ENCODE measurements at regions not wholly inside any gene's neighbourhood (a gene's known extent, or its start where the extent isn't known, plus 50 kb on each side); places are given as distances from the start of the nearest gene placed in this dataset.
"Not testable (repeated sequence)": the region's sequence is repeated elsewhere in the genome, so short reads cannot be mapped to it uniquely, and the experiment has no call there.

GRCh38 chrY:6685783-6686389 is 224.6 kb upstream of the TBL1Y start:
- not testable (repeated sequence) for H3K4me3 ChIP-seq (ENCODE audit: low read length); H3K4me1 ChIP-seq (ENCODE audit: control insufficient read depth, low read length); H4K20me1 ChIP-seq (ENCODE audit: control insufficient read depth, insufficient read depth, low read depth, low read length); H3K9me2 ChIP-seq (replicated peaks; ENCODE audit: control insufficient read depth, low read length); H3K27me3 ChIP-seq (ENCODE audit: control insufficient read depth, low read length); H3K79me2 ChIP-seq (ENCODE audit: control insufficient read depth, low read length); H3F3A ChIP-seq (ENCODE audit: control insufficient read depth, insufficient read depth); H3K36me3 ChIP-seq (ENCODE audit: control insufficient read depth, low read length); H3K9me3 ChIP-seq (ENCODE audit: control insufficient read depth, insufficient read depth, low read length); H3K27ac ChIP-seq (ENCODE audit: low read depth, low read length); H3K4me2 ChIP-seq (ENCODE audit: low read length)

- not testable (repeated sequence) for H4K20me1 ChIP-seq (ENCODE audit: control insufficient read depth, insufficient read depth, low read depth, low read length); H3K79me2 ChIP-seq (ENCODE audit: control insufficient read depth, low read length); H3F3A ChIP-seq (ENCODE audit: control insufficient read depth, insufficient read depth); H3K9me3 ChIP-seq (ENCODE audit: control insufficient read depth, insufficient read depth, low read length); H3K27me3 ChIP-seq (ENCODE audit: control insufficient read depth, low read length); H3K4me1 ChIP-seq (ENCODE audit: control insufficient read depth, low read length); H3K9me2 ChIP-seq (replicated peaks; ENCODE audit: control insufficient read depth, low read length); H3K4me3 ChIP-seq (ENCODE audit: low read length); H3K4me2 ChIP-seq (ENCODE audit: low read length); H3K27ac ChIP-seq (ENCODE audit: low read depth, low read length); H3K36me3 ChIP-seq (ENCODE audit: control insufficient read depth, low read length)
Observed at GRCh38 chrY:6701558-6702161, 208.8 kb upstream of the TBL1Y start.

GRCh38 chrY:6721443-6721842 is 189.1 kb upstream of the TBL1Y start:
- not testable (repeated sequence) for H3K27me3 ChIP-seq (ENCODE audit: control insufficient read depth, low read length); H3F3A ChIP-seq (ENCODE audit: control insufficient read depth, insufficient read depth); H3K9me2 ChIP-seq (replicated peaks; ENCODE audit: control insufficient read depth, low read length)

GRCh38 chrY:6747210-6747609 is 163.3 kb upstream of the TBL1Y start:
- H3F3A ChIP-seq (ENCODE audit: control insufficient read depth, insufficient read depth); H3K9me3 ChIP-seq (ENCODE audit: control insufficient read depth, insufficient read depth, low read length): not testable (repeated sequence)

More at GRCh38 chrY:6721443-6721842, 189.1 kb upstream of the TBL1Y start:
- H3K4me3 ChIP-seq (ENCODE audit: low read length); H3K36me3 ChIP-seq (ENCODE audit: control insufficient read depth, low read length); H3K79me2 ChIP-seq (ENCODE audit: control insufficient read depth, low read length); H3K4me2 ChIP-seq (ENCODE audit: low read length); H3K27ac ChIP-seq (ENCODE audit: low read depth, low read length); H3K9me3 ChIP-seq (ENCODE audit: control insufficient read depth, insufficient read depth, low read length); H4K20me1 ChIP-seq (ENCODE audit: control insufficient read depth, insufficient read depth, low read depth, low read length); H3K4me1 ChIP-seq (ENCODE audit: control insufficient read depth, low read length): not testable (repeated sequence)

GRCh38 chrY:6782334-6782733 is 128.2 kb upstream of the TBL1Y start:
- Histone ChIP-seq H3K4me2 (ENCODE audit: low read length) (no peak overlapping the region), H3K4me1 (ENCODE audit: control insufficient read depth, low read length) (no peaks in the 10 kb centered on the region), H4K20me1 (ENCODE audit: control insufficient read depth, insufficient read depth, low read depth, low read length) (no peaks in the 10 kb centered on the region), H3K27me3 (ENCODE audit: control insufficient read depth, low read length) (no peaks in the 10 kb centered on the region), H3K36me3 (ENCODE audit: control insufficient read depth, low read length) (no peaks in the 10 kb centered on the region), H3K79me2 (ENCODE audit: control insufficient read depth, low read length) (no peaks in the 10 kb centered on the region), H3K9me3 (ENCODE audit: control insufficient read depth, insufficient read depth, low read length) (no peaks in the 10 kb centered on the region), H3K9me2 (replicated peaks; ENCODE audit: control insufficient read depth, low read length) (no peaks in the 10 kb centered on the region), H3K4me3 (ENCODE audit: low read length) (no peak overlapping the region), H3F3A (ENCODE audit: control insufficient read depth, insufficient read depth) (no peaks in the 10 kb centered on the region), H3K27ac (ENCODE audit: low read depth, low read length) (no peak overlapping the region)
- TF ChIP-seq EZH2phosphoT487 (IDR thresholded peaks at IDR 0.05; ENCODE audit: borderline replicate concordance, low read length) (no peak), CTCF (IDR thresholded peaks at IDR 0.05; ENCODE audit: low read depth, low read length, poor library complexity, severe bottlenecking) (no peak)

More at GRCh38 chrY:6747210-6747609, 163.3 kb upstream of the TBL1Y start:
- not testable (repeated sequence) for H3K4me3 ChIP-seq (ENCODE audit: low read length); H3K9me2 ChIP-seq (replicated peaks; ENCODE audit: control insufficient read depth, low read length); H3K36me3 ChIP-seq (ENCODE audit: control insufficient read depth, low read length); H3K4me2 ChIP-seq (ENCODE audit: low read length); H4K20me1 ChIP-seq (ENCODE audit: control insufficient read depth, insufficient read depth, low read depth, low read length); H3K4me1 ChIP-seq (ENCODE audit: control insufficient read depth, low read length); H3K79me2 ChIP-seq (ENCODE audit: control insufficient read depth, low read length); H3K27me3 ChIP-seq (ENCODE audit: control insufficient read depth, low read length); H3K27ac ChIP-seq (ENCODE audit: low read depth, low read length)

All from DOHH2 (cell line).